Common myeloid progenitor, CD34-positive (primary cell): ENCODE measurements at regions not wholly inside any gene's neighbourhood (a gene's known extent, or its start where the extent isn't known, plus 50 kb on each side); places are given as distances from the start of the nearest gene placed in this dataset.

ENCODE experiments used
- CTCF ChIA-PET: fragments of 350-600 bp; sonication (Branson Sonifier 250); formaldehyde crosslinking; loops from one replicate; lab custom pipeline; 2021; ENCODE audit warnings: antibody characterized with exemption; lab: Charles Lee
- POLR2A ChIA-PET: fragments of 350-600 bp; sonication (Branson Sonifier 250); formaldehyde crosslinking; loops from one replicate; lab custom pipeline; 2021; ENCODE audit warnings: antibody characterized with exemption; lab: Charles Lee
- DNase-seq, 3 donors: peaks; one replicate each; pipeline versions ENCODE4 v3.0.0 to v3.0.0-alpha.2; 2013
- H3K27ac ChIP-seq, 2 experiments: 1 replicate in 1 of 2; 2 replicates in 1 of 2; pipeline ENCODE4 v1.7.0; 2013; ENCODE audit warnings: inconsistent platforms in 2 of 2, low read length in 2 of 2, mild to moderate bottlenecking in 2 of 2, low read depth in 1 of 2, moderate library complexity in 1 of 2; ENCODE audit not compliant: severe bottlenecking in 2 of 2, insufficient read depth in 1 of 2, poor library complexity in 1 of 2
- H3K27me3 ChIP-seq, 5 experiments: replicated peaks in 2 of 5; 1 replicate in 3 of 5; 2 replicates in 2 of 5; pipeline versions ENCODE4 v1.6.1 to v1.7.0; 2013; ENCODE audit warnings: low read length in 4 of 5, mild to moderate bottlenecking in 2 of 5, moderate library complexity in 2 of 5, inconsistent platforms in 1 of 5; ENCODE audit not compliant: insufficient read depth in 5 of 5, control insufficient read depth in 4 of 5
- H3K36me3 ChIP-seq, 4 experiments: 1 replicate in 2 of 4; 2 replicates in 2 of 4; pipeline versions ENCODE4 v1.6.1 to v1.7.0; 2013; ENCODE audit warnings: low read length in 3 of 4, control low read depth in 1 of 4, mild to moderate bottlenecking in 1 of 4; ENCODE audit not compliant: control insufficient read depth in 4 of 4, insufficient read depth in 4 of 4
- H3K4me1 ChIP-seq, 4 experiments: 1 replicate in 3 of 4; 2 replicates in 1 of 4; pipeline versions ENCODE4 v1.6.1 to v1.7.1; 2013; ENCODE audit warnings: low read length in 3 of 4, mild to moderate bottlenecking in 3 of 4, control low read depth in 1 of 4, inconsistent platforms in 1 of 4, moderate library complexity in 1 of 4; ENCODE audit not compliant: control insufficient read depth in 4 of 4, insufficient read depth in 4 of 4; ENCODE audit errors: control extremely low read depth in 1 of 4
- H3K4me3 ChIP-seq, 7 experiments: 1 replicate in 4 of 7; 2 replicates in 3 of 7; pipeline versions ENCODE4 v1.5.1 to v1.7.0; 2013; ENCODE audit warnings: mild to moderate bottlenecking in 7 of 7, low read length in 6 of 7, moderate library complexity in 6 of 7, inconsistent platforms in 2 of 7, low read depth in 2 of 7, control low read depth in 1 of 7; ENCODE audit not compliant: insufficient read depth in 4 of 7, control insufficient read depth in 1 of 7; ENCODE audit errors: extremely low read depth in 1 of 7
- H3K9me3 ChIP-seq, 5 experiments: 1 replicate in 4 of 5; 2 replicates in 1 of 5; pipeline versions ENCODE4 v1.6.1 to v1.7.1; 2013; ENCODE audit warnings: low read length in 4 of 5, mild to moderate bottlenecking in 2 of 5, inconsistent platforms in 1 of 5, low read depth in 1 of 5, moderate library complexity in 1 of 5; ENCODE audit not compliant: control insufficient read depth in 4 of 5, insufficient read depth in 2 of 5; ENCODE audit errors: control extremely low read depth in 1 of 5
- WGBS: methylation state at CpG from one replicate; pipeline ENCODE4 v1.1.5; 2013; ENCODE audit not compliant: insufficient coverage; 5-methylcytosine and 5-hydroxymethylcytosine counted together

GRCh38 chr18:56329536-56329935 is 308.9 kb downstream of the TXNL1 start:
- no peaks in the 10 kb centered on the region for H3K9me3 ChIP-seq
- H3K27ac ChIP-seq: peak overlapping the region in 1 of 2 experiments; percentile 38
- H3K4me1 ChIP-seq: peaks cover 11 to 80% (median 34%) of the 10 kb centered on the region in 4 experiments
- H3K36me3 ChIP-seq: no peaks in the 10 kb centered on the region
- WGBS: 100% methylated on average over 1 of the region's 1 CpG
- H3K27me3 ChIP-seq: no peaks in the 10 kb centered on the region
- no peak overlapping the region for H3K4me3 ChIP-seq
- CTCF ChIA-PET: interaction anchor here (1.2 kb wide), 1 partner anchor 18 kb away, joined by 3 read pairs; no protein-coding TSS in a partner anchor
- POLR2A ChIA-PET: no interaction called here
- peak in 2 of 3 donors; percentile 24 to 47 for DNase-seq

- 38% methylated on average over 4 of the region's 7 CpGs for WGBS
- Histone ChIP-seq H3K27me3 (no peaks in the 10 kb centered on the region), H3K4me3 (peak overlapping the region in 1 of 7 experiments; percentile 4), H3K9me3 (no peaks in the 10 kb centered on the region), H3K27ac (no peak overlapping the region), H3K4me1 (peaks cover 11 to 68% (median 34%) of the 10 kb centered on the region in 4 experiments), H3K36me3 (no peaks in the 10 kb centered on the region)
- CTCF ChIA-PET: interaction anchor here (1.1 to 1.5 kb wide), 3 partner anchors 8 to 971 kb away, joined by 3 read pairs; no protein-coding TSS in a partner anchor
- DNase-seq: no peak
- POLR2A ChIA-PET: no interaction called here
Measured at GRCh38 chr18:56327191-56327885, 311.1 kb downstream of the TXNL1 start.

GRCh38 chr18:56326336-56327072 is 311.9 kb downstream of the TXNL1 start:
- no peak overlapping the region for H3K4me3 ChIP-seq
- H3K4me1 ChIP-seq: peaks cover 11 to 61% (median 31%) of the 10 kb centered on the region in 4 experiments
- CTCF ChIA-PET: interaction anchor here (0.6 to 1.5 kb wide), 3 partner anchors 12 to 970 kb away, joined by 3 read pairs; no protein-coding TSS in a partner anchor
- peak in 2 of 3 donors; percentile 31 to 50 for DNase-seq
- no peaks in the 10 kb centered on the region for H3K36me3 ChIP-seq
- WGBS: 100% methylated on average over 1 of the region's 3 CpGs
- POLR2A ChIA-PET: no interaction called here
- H3K9me3 ChIP-seq: no peaks in the 10 kb centered on the region
- H3K27me3 ChIP-seq: no peaks in the 10 kb centered on the region
- H3K27ac ChIP-seq: no peak overlapping the region

GRCh38 chr18:56323673-56324072 is 314.7 kb downstream of the TXNL1 start:
- POLR2A ChIA-PET: no interaction called here
- Histone ChIP-seq H3K9me3 (no peaks in the 10 kb centered on the region), H3K4me1 (peaks cover 0 to 34% (median 8%) of the 10 kb centered on the region in 4 experiments), H3K27ac (no peak overlapping the region), H3K27me3 (no peaks in the 10 kb centered on the region), H3K36me3 (no peaks in the 10 kb centered on the region), H3K4me3 (no peak overlapping the region)
- DNase-seq: no peak
- CTCF ChIA-PET: interaction anchor here (1.2 to 1.3 kb wide), 2 partner anchors 16 to 35 kb away, joined by 3 read pairs; no protein-coding TSS in a partner anchor
- WGBS: no CpG with 5 or more reads among the region's 4 CpGs

GRCh38 chr18:56322406-56322805 is 316.0 kb downstream of the TXNL1 start:
- Histone ChIP-seq H3K4me3 (no peak overlapping the region), H3K27ac (no peak overlapping the region), H3K4me1 (peaks cover 5 to 30% (median 10%) of the 10 kb centered on the region in 4 experiments), H3K9me3 (no peaks in the 10 kb centered on the region), H3K36me3 (no peaks in the 10 kb centered on the region), H3K27me3 (no peaks in the 10 kb centered on the region)
- WGBS: 98% methylated on average over 9 of the region's 9 CpGs
- ChIA-PET POLR2A (no interaction called here), CTCF (interaction anchor here (0.9 to 1.2 kb wide), 3 partner anchors 8 to 34 kb away, joined by 3 to 4 read pairs (median 3); no protein-coding TSS in a partner anchor)
- DNase-seq: no peak

GRCh38 chr18:56321470-56321869 is 316.9 kb downstream of the TXNL1 start:
- Histone ChIP-seq H3K4me1 (peaks cover 2 to 20% (median 8%) of the 10 kb centered on the region in 4 experiments), H3K27me3 (no peaks in the 10 kb centered on the region), H3K36me3 (no peaks in the 10 kb centered on the region), H3K9me3 (no peaks in the 10 kb centered on the region), H3K27ac (no peak overlapping the region), H3K4me3 (no peak overlapping the region)
- DNase-seq: no peak
- POLR2A ChIA-PET: no interaction called here
- WGBS: 55% methylated on average over 6 of the region's 8 CpGs
- CTCF ChIA-PET: interaction anchor here (1.3 kb wide), 1 partner anchor 61 kb away, joined by 3 read pairs; no protein-coding TSS in a partner anchor
